ENCODE measurements at regions not wholly inside any gene's neighbourhood (a gene's known extent, or its start where the extent isn't known, plus 50 kb on each side); places are given as distances from the start of the nearest gene placed in this dataset.

GRCh38 chr2:196372811-196373664, 201.7 kb upstream of the STK17B start:
- TF ChIP-seq CTCF (IDR thresholded peaks at IDR 0.05): no peak
- TF ChIP-seq EZH2 (IDR thresholded peaks at IDR 0.05; ENCODE audit: borderline replicate concordance, insufficient read depth, low read depth, low read length, poor library complexity, severe bottlenecking): no peak
